22Rv1 (cell line): ENCODE measurements at regions not wholly inside any gene's neighbourhood (a gene's known extent, or its start where the extent isn't known, plus 50 kb on each side); places are given as distances from the start of the nearest gene placed in this dataset.
"Not testable (repeated sequence)": the region's sequence is repeated elsewhere in the genome, so short reads cannot be mapped to it uniquely, and the experiment has no call there.

Source experiments
- H3K27ac ChIP-seq: fragments of 450-650 bp; 2 replicates; pipeline ENCODE4 v1.5.1; 2017
- CTCF ChIP-seq: fragments of 450-650 bp; IDR thresholded peaks from 2 replicates; pipeline ENCODE4 v1.5.1; 2017; ENCODE audit warnings: mild to moderate bottlenecking
- ZFX ChIP-seq: fragments of 450-650 bp; IDR thresholded peaks from 2 replicates; pipeline ENCODE4 v1.6.1; 2017; ENCODE audit warnings: antibody characterized with exemption, borderline replicate concordance

GRCh38 chr2:128667391-128667790 is 348.7 kb upstream of the HS6ST1 start:
- H3K27ac ChIP-seq: no peak overlapping the region
- TF ChIP-seq ZFX (no peak), CTCF (no peak)

GRCh38 chr2:128668946-128669345 is 350.3 kb upstream of the HS6ST1 start:
- no peak for TF ChIP-seq CTCF
- no peak for TF ChIP-seq ZFX
- no peak overlapping the region for H3K27ac ChIP-seq

DNA sequence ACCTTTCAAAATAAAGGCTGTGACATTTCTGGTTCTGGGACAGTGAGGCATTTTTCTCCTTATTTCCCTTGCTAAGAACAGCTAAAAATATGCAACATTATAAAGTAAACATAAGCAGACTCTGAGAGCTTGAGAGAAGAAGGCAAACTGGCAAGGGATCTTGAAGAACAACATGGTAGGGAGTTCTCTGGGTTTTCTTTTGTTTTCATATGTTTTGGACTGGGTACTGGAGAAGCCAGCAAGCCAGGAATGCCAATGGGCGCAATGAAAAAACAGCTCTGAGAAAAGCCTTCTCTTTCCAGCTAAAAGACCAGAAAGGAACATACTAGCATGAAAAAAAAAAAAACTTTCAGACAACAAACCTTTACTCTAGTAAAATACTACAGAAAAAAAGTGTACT is 351.4 kb upstream of the HS6ST1 start:
- no peak for TF ChIP-seq ZFX
- no peak for TF ChIP-seq CTCF
- no peak overlapping the region for H3K27ac ChIP-seq

GRCh38 chr2:128671981-128672757 is 353.5 kb upstream of the HS6ST1 start:
- not testable (repeated sequence) for H3K27ac ChIP-seq

- not testable (repeated sequence) for H3K27ac ChIP-seq
Observed at GRCh38 chr2:128679680-128680079, 361.0 kb upstream of the HS6ST1 start.

GRCh38 chr2:128681507-128681906 is 362.8 kb upstream of the HS6ST1 start:
- no peak overlapping the region for H3K27ac ChIP-seq
- TF ChIP-seq CTCF: no peak
- no peak for TF ChIP-seq ZFX

- no peak overlapping the region for H3K27ac ChIP-seq
- no peak for TF ChIP-seq ZFX
- no peak for TF ChIP-seq CTCF
Observed at GRCh38 chr2:128682266-128682665, 363.6 kb upstream of the HS6ST1 start.

DNA sequence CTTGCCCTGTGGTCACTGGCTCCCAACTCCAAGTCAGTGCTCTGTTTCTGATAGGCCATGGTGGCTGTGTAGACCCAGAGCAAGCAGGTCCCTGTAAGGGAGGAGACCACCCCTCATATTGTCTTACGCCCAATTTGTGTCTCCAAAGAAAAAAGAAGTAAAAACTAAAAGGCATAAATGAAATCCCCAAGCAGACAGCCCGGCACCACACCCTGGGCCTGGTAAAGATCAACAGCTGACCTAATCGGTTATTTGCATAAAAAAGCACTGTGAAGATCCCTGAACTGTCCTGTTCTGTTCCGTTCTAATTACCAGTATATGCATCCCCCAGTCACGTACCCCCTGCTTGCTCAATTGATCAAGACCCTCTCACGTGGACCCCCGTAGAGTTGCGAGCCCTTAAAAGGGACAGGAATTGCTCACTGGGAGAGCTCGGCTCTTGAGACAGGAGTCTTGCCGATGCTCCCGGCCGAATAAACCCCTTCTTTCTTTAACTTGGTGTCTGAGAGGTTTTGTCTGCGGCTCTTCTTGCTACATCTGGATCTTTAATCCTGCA is 364.1 kb upstream of the HS6ST1 start:
- no peak overlapping the region for H3K27ac ChIP-seq

More for the DNA sequence above, 364.1 kb upstream of the HS6ST1 start:
- TF ChIP-seq ZFX (no peak), CTCF (no peak)
